ENCODE measurements at regions not wholly inside any gene's neighbourhood (a gene's known extent, or its start where the extent isn't known, plus 50 kb on each side); places are given as distances from the start of the nearest gene placed in this dataset.

DNA sequence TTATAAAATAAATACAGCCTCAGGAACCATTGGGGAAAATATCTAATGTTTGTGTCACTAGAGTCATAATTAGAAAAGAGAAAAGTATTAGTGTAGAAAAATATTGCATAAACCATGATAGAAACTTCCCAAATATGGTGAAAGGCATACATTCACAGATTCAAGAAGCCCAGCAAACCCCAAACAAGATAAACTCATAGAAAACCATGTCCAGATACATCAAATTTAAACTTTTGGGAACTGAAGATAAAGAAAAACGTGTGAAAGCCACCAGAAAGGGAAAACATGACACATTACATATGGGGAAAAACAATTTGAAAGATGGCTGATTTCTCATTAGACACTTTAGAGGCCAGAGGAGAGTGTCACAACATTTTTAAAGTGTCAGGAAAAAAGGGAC is 236.5 kb upstream of the FN1 start:
- TF ChIP-seq, protein P1, sequence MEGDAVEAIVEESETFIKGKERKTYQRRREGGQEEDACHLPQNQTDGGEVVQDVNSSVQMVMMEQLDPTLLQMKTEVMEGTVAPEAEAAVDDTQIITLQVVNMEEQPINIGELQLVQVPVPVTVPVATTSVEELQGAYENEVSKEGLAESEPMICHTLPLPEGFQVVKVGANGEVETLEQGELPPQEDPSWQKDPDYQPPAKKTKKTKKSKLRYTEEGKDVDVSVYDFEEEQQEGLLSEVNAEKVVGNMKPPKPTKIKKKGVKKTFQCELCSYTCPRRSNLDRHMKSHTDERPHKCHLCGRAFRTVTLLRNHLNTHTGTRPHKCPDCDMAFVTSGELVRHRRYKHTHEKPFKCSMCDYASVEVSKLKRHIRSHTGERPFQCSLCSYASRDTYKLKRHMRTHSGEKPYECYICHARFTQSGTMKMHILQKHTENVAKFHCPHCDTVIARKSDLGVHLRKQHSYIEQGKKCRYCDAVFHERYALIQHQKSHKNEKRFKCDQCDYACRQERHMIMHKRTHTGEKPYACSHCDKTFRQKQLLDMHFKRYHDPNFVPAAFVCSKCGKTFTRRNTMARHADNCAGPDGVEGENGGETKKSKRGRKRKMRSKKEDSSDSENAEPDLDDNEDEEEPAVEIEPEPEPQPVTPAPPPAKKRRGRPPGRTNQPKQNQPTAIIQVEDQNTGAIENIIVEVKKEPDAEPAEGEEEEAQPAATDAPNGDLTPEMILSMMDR (conservative IDR thresholded peaks at IDR 0.05; ENCODE audit: low read depth, low read length) = no peak
- TF ChIP-seq EZH2 (IDR thresholded peaks at IDR 0.05; ENCODE audit: low read length, unreplicated experiment) = no peak
